GM13976 (cell line): ENCODE measurements at regions not wholly inside any gene's neighbourhood (a gene's known extent, or its start where the extent isn't known, plus 50 kb on each side); places are given as distances from the start of the nearest gene placed in this dataset.

Experiments
- DNase-seq: peaks from one replicate; pipeline ENCODE4 v3.0.0; 2012; ENCODE audit warnings: low spot score
- in situ Hi-C: fragments of 300-500 bp; cut with MboI; formaldehyde crosslinking; loops from one replicate; pipeline ENCODE4 v1.12.0; 2022; ENCODE audit warnings: low sequenced_read_pairs, mixed read lengths, inconsistent platforms; ENCODE audit not compliant: unreplicated experiment
- TF ChIP-seq, protein P1 (sequence below): IDR thresholded peaks from 2 replicates; pipeline ENCODE4 v1.5.1; 2012; ENCODE audit warnings: borderline replicate concordance, mild to moderate bottlenecking; ENCODE audit not compliant: insufficient read depth; ENCODE audit errors: extremely low read depth, missing control alignments, control extremely low read depth

- in situ Hi-C loops: no loop called here
- DNase-seq: no peak
- TF ChIP-seq, protein P1, sequence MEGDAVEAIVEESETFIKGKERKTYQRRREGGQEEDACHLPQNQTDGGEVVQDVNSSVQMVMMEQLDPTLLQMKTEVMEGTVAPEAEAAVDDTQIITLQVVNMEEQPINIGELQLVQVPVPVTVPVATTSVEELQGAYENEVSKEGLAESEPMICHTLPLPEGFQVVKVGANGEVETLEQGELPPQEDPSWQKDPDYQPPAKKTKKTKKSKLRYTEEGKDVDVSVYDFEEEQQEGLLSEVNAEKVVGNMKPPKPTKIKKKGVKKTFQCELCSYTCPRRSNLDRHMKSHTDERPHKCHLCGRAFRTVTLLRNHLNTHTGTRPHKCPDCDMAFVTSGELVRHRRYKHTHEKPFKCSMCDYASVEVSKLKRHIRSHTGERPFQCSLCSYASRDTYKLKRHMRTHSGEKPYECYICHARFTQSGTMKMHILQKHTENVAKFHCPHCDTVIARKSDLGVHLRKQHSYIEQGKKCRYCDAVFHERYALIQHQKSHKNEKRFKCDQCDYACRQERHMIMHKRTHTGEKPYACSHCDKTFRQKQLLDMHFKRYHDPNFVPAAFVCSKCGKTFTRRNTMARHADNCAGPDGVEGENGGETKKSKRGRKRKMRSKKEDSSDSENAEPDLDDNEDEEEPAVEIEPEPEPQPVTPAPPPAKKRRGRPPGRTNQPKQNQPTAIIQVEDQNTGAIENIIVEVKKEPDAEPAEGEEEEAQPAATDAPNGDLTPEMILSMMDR: no peak
These were observed 297.7 kb upstream of the FAT3 start for GRCh38 chr11:91926965-91927364.

- no peak for DNase-seq
- in situ Hi-C loops: no loop called here
- TF ChIP-seq, protein P1: no peak
These were observed 301.8 kb upstream of the FAT3 start for GRCh38 chr11:91922846-91923245.

DNA sequence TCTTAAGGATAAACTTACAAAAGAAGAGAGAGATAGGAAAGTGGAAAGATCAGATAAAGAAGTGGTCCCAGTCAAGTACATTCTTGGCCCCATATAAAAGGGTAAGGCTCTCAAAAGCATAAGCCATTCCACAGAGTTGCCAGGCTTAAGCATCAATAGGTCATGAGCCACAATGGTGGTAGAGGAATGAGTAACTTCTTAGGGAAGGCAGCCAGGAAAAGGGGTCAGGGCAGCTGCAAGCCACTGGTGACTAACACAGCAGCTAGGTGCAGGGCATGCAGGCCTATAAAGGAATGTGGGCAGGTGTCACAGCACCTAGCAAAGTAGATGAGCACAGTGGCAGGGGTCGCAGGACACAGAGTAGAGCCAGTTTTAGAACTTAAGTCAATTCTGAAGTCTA lies 302.6 kb upstream of the FAT3 start:
- in situ Hi-C loops: no loop called here
- TF ChIP-seq, protein P1: no peak
- no peak for DNase-seq

DNA sequence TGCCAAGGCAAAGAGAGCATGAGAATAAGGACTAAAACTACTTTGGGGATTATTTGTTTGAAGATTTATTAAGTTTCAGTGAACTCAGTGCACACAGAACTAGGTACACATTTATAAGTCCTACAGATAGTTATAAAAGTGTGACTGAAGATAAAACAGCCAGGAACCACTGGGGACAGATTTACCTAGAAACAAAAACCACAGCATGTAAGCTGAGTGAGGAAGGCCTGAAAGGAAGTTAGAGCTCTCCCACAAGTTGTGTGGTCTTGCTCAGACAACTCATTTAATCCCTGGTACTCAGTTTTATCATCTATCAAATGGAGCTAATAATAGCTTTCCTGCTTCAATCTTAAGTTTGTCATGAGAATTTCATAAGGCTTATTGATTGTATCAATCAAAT lies 311.2 kb upstream of the FAT3 start:
- in situ Hi-C loops: no loop called here
- no peak for DNase-seq
- TF ChIP-seq, protein P1: no peak

DNA sequence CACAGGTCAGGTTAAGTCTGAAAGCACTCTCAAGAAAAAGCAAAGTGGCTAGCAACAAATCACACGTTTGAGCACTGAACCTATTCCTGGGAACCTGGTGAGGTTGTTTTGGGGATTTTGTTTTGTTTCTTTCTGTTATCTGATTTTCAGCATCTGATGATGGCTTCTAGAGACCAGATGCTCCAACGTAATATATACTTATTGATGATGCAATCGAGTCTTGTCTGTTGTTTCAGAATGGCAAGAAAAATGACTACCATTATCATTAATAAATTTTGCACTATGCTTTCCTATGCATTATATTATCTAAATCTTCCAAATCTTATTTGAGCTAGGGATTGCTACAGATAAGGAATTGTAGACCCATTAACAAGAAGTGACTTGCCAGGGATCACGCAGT lies 312.3 kb upstream of the FAT3 start:
- no peak for DNase-seq
- in situ Hi-C loops: no loop called here
- TF ChIP-seq, protein P1: no peak

GRCh38 chr11:91906871-91907624 lies 317.6 kb upstream of the FAT3 start:
- in situ Hi-C loops: no loop called here
- DNase-seq: no peak
- TF ChIP-seq, protein P1: no peak
